Karpas-422 (cell line): ENCODE measurements at regions not wholly inside any gene's neighbourhood (a gene's known extent, or its start where the extent isn't known, plus 50 kb on each side); places are given as distances from the start of the nearest gene placed in this dataset.

Experiments used
- DNase-seq: peaks from one replicate; pipeline ENCODE4 v3.0.0-alpha.2; 2015
- H2AFZ ChIP-seq: fragments of 200-600 bp; sonication (generic); 2 replicates; pipeline ENCODE4 v1.6.1; 2014; ENCODE audit warnings: antibody characterized with exemption, low read length, mixed read lengths
- H3K27ac ChIP-seq: fragments of 200-600 bp; sonication (generic); 2 replicates; pipeline ENCODE4 v1.5.1; 2014; ENCODE audit warnings: mild to moderate bottlenecking, low read length, moderate library complexity
- H3K27me3 ChIP-seq: fragments of 200-600 bp; sonication (generic); 2 replicates; pipeline ENCODE4 v1.6.1; 2014; ENCODE audit warnings: low read length, mixed read lengths
- H3K36me3 ChIP-seq: fragments of 200-600 bp; sonication (generic); 2 replicates; pipeline ENCODE4 v1.6.1; 2014; ENCODE audit warnings: low read length, mixed read lengths; ENCODE audit not compliant: insufficient read depth
- H3K4me1 ChIP-seq: fragments of 200-600 bp; sonication (generic); 2 replicates; pipeline ENCODE4 v1.6.1; 2014; ENCODE audit warnings: mild to moderate bottlenecking, low read length, mixed read lengths
- H3K4me2 ChIP-seq: fragments of 200-600 bp; sonication (generic); 2 replicates; pipeline ENCODE4 v1.6.1; 2014; ENCODE audit warnings: low read length, low read depth, mild to moderate bottlenecking; ENCODE audit not compliant: poor library complexity, severe bottlenecking
- H3K4me3 ChIP-seq: fragments of 200-600 bp; sonication (generic); 2 replicates; pipeline ENCODE4 v1.5.1; 2014; ENCODE audit warnings: mild to moderate bottlenecking, antibody characterized with exemption, low read length, mixed read lengths
- H3K79me2 ChIP-seq: fragments of 200-600 bp; sonication (generic); 2 replicates; pipeline ENCODE4 v1.6.1; 2014; ENCODE audit warnings: mild to moderate bottlenecking, low read length, mixed read lengths
- H3K9ac ChIP-seq: fragments of 200-600 bp; sonication (generic); 2 replicates; pipeline ENCODE4 v1.6.0; 2014; ENCODE audit warnings: low read length
- H3K9me2 ChIP-seq: fragments of 200-600 bp; sonication (generic), shearing (Covaris generic); replicated peaks from 2 replicates; pipeline ENCODE4 v1.6.0; 2014; ENCODE audit warnings: mild to moderate bottlenecking, low read length, moderate library complexity; ENCODE audit not compliant: insufficient read depth
- H3K9me3 ChIP-seq: fragments of 300-700, 200-600 bp; sonication (generic); 2 replicates; pipeline ENCODE4 v1.6.1; 2014; ENCODE audit warnings: low read length, mixed read lengths
- H4K20me1 ChIP-seq: fragments of 200-600 bp; sonication (generic); 2 replicates; pipeline ENCODE4 v1.6.1; 2014; ENCODE audit warnings: mild to moderate bottlenecking, antibody characterized with exemption, low read length, low read depth; ENCODE audit not compliant: insufficient read depth

DNA sequence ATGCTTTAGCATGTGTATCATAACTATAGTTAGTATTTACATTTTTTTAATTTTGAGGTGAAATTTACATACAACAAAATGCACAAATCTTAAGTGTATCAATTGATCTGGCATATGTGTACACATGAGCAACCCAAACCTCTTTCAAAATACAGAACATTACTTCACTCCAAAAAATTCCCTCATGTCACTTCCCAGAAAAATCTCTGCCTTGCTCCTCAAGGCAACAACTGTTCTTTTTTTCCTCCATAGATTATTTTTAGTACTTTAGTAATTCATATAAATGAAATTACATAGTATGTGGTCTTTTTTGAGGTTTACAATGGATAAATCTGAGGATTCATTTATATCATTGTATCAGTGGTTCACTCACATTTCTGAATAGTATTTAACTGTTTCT, 84.9 kb downstream of the TRIM42 start:
- DNase-seq = no peak
- no peak overlapping the region for H2AFZ ChIP-seq
- H3K27me3 ChIP-seq = no peaks in the 10 kb centered on the region
- H3K79me2 ChIP-seq = no peaks in the 10 kb centered on the region
- no peak overlapping the region for H3K4me3 ChIP-seq
- H3K9me2 ChIP-seq = no peaks in the 10 kb centered on the region
- no peaks in the 10 kb centered on the region for H3K9me3 ChIP-seq
- H3K9ac ChIP-seq = no peak overlapping the region
- H3K4me2 ChIP-seq = no peak overlapping the region
- no peaks in the 10 kb centered on the region for H3K36me3 ChIP-seq
- H4K20me1 ChIP-seq = no peaks in the 10 kb centered on the region
- H3K27ac ChIP-seq = no peak overlapping the region
- peaks cover 11% of the 10 kb centered on the region for H3K4me1 ChIP-seq

DNA sequence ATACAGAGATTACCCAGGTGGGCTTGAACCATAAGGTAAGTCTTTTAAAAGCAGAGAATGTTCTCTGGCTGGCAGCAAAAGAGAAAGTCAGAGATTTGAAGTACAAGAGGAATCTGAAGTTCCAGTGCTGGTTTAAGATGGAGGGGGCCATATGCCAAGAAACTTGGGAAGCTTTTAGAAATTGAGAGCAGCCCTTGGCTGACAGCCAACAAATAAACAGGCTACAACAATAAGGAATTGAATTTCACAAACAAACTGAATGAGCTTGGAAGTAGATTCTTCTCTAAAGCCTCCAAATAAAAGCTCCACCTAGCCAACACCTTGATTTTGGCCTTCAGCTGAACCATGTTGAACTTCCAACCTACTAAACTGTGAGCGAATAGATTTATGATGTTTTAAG, 85.7 kb downstream of the TRIM42 start:
- no peak overlapping the region for H3K27ac ChIP-seq
- no peak overlapping the region for H3K4me3 ChIP-seq
- no peak overlapping the region for H3K9ac ChIP-seq
- H3K9me2 ChIP-seq = no peaks in the 10 kb centered on the region
- no peak overlapping the region for H3K4me2 ChIP-seq
- no peaks in the 10 kb centered on the region for H3K27me3 ChIP-seq
- DNase-seq = no peak
- H4K20me1 ChIP-seq = no peaks in the 10 kb centered on the region
- H3K36me3 ChIP-seq = no peaks in the 10 kb centered on the region
- no peaks in the 10 kb centered on the region for H3K79me2 ChIP-seq
- H3K9me3 ChIP-seq = no peaks in the 10 kb centered on the region
- H3K4me1 ChIP-seq = peaks cover 11% of the 10 kb centered on the region
- H2AFZ ChIP-seq = no peak overlapping the region

DNA sequence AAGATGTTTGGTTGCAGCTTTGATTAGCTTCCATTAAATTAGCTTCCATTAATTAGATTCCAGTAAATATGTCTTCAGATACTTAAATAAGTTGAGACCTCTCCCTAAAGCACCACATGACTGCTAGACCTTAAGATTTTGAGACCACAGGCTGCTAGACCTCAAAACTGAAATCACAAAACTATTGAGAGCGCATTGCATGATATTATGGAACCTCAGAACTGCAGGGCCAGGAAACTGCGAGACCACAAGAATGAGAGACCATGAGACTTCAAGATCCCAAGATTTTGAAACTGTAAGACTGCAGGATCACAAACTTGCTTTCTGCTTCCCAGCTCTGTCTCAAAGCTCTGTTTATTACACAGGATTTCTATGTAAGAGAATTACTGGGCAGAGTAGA, 87.4 kb downstream of the TRIM42 start:
- H3K79me2 ChIP-seq = no peaks in the 10 kb centered on the region
- H3K27ac ChIP-seq = no peak overlapping the region
- H3K4me2 ChIP-seq = no peak overlapping the region
- no peaks in the 10 kb centered on the region for H3K36me3 ChIP-seq
- H2AFZ ChIP-seq = no peak overlapping the region
- H3K4me3 ChIP-seq = no peak overlapping the region
- H4K20me1 ChIP-seq = no peaks in the 10 kb centered on the region
- no peaks in the 10 kb centered on the region for H3K9me3 ChIP-seq
- no peaks in the 10 kb centered on the region for H3K27me3 ChIP-seq
- H3K9ac ChIP-seq = no peak overlapping the region
- no peak for DNase-seq
- peaks cover 11% of the 10 kb centered on the region for H3K4me1 ChIP-seq
- no peaks in the 10 kb centered on the region for H3K9me2 ChIP-seq

DNA sequence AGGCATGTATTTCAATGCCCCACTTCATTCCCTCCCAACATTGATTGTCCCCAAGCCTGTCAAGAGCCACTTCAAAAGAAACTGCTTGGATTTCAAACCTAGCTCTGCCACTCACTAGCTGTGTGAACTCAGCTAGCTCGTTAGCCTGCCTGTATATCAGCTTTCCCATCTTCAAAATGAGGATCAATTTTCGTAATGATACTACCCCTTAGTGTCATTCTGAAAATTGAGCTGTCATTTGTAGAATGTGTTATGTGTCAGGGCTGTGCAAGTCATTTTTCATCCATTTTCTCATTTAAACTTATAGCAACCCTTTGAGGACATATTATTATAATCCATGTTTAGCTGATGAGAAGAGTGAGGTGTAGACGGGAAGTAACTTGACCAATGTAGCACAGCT, 88.6 kb downstream of the TRIM42 start:
- no peak overlapping the region for H3K4me3 ChIP-seq
- H3K4me2 ChIP-seq = no peak overlapping the region
- no peak overlapping the region for H3K9ac ChIP-seq
- H4K20me1 ChIP-seq = no peaks in the 10 kb centered on the region
- no peaks in the 10 kb centered on the region for H3K79me2 ChIP-seq
- H3K27me3 ChIP-seq = no peaks in the 10 kb centered on the region
- H3K27ac ChIP-seq = no peak overlapping the region
- H3K4me1 ChIP-seq = peaks cover 3% of the 10 kb centered on the region
- H3K36me3 ChIP-seq = no peaks in the 10 kb centered on the region
- no peak for DNase-seq
- H3K9me3 ChIP-seq = no peaks in the 10 kb centered on the region
- H3K9me2 ChIP-seq = no peaks in the 10 kb centered on the region
- no peak overlapping the region for H2AFZ ChIP-seq

DNA sequence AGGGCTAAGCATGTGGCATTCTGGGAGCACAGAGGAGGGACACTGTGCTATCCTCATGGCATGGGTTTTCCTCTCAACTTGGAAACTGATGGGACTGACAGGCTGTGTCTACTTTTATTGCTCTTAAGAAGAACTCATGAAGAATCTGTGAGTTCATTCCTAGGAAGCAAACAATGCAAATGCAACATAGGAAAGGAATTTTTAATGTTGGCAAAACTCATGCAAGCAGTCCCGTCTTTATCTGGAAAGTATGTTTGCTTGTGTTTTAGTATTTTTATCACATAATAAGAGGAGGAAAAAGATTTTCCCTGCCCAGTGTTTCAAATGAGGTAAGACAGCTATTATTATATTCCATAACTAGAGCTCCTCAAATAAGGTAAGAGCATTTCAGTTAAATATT, 89.7 kb downstream of the TRIM42 start:
- no peak overlapping the region for H2AFZ ChIP-seq
- H3K27ac ChIP-seq = no peak overlapping the region
- H3K9me3 ChIP-seq = no peaks in the 10 kb centered on the region
- H3K27me3 ChIP-seq = no peaks in the 10 kb centered on the region
- H3K79me2 ChIP-seq = no peaks in the 10 kb centered on the region
- no peak overlapping the region for H3K9ac ChIP-seq
- no peak overlapping the region for H3K4me2 ChIP-seq
- H3K36me3 ChIP-seq = no peaks in the 10 kb centered on the region
- no peaks in the 10 kb centered on the region for H4K20me1 ChIP-seq
- H3K9me2 ChIP-seq = no peaks in the 10 kb centered on the region
- no peak for DNase-seq
- no peak overlapping the region for H3K4me3 ChIP-seq
- no peaks in the 10 kb centered on the region for H3K4me1 ChIP-seq

DNA sequence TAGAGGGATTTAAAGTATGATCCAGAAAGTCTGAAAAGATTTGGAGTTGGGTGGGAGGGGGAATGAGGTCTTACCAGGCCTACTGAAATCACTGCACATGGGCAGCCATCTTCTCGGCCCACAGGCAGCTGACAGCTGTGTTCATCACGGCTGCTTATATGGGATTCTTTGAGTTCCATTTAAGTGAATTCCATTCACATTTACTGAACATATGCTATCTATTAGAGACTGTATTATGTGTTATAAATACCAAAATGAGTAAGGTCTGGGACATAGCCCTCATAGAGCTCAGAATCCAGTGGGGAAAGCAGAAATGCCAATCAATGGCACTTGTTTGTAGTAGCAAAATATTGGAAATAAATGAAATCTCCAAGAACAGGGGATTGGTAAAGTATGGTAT, 91.1 kb downstream of the TRIM42 start:
- H4K20me1 ChIP-seq = no peaks in the 10 kb centered on the region
- no peaks in the 10 kb centered on the region for H3K4me1 ChIP-seq
- no peak for DNase-seq
- H3K4me2 ChIP-seq = no peak overlapping the region
- H3K4me3 ChIP-seq = no peak overlapping the region
- no peak overlapping the region for H2AFZ ChIP-seq
- H3K79me2 ChIP-seq = no peaks in the 10 kb centered on the region
- no peaks in the 10 kb centered on the region for H3K36me3 ChIP-seq
- H3K9me2 ChIP-seq = no peaks in the 10 kb centered on the region
- no peak overlapping the region for H3K27ac ChIP-seq
- H3K9me3 ChIP-seq = no peaks in the 10 kb centered on the region
- H3K27me3 ChIP-seq = no peaks in the 10 kb centered on the region
- no peak overlapping the region for H3K9ac ChIP-seq

DNA sequence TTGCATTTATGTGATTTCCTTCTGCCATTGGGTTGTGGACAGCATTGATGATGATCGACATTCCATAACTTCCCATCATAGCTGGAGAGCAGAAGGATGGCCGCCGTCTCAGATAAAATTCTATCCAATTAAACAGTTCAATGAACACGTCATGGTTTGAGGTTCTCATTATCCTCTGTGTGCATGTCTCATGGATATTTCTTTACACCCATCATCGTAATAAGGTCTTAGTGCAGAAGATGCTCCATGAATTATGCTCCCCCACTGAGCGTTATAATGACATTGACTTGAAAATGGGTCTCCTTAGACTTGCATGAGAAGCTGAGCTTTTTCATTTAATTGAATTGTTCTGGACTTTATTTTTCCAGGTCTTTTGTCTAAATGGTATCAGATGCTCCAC, 92.1 kb downstream of the TRIM42 start:
- DNase-seq = no peak
- H3K4me1 ChIP-seq = no peaks in the 10 kb centered on the region
- no peaks in the 10 kb centered on the region for H3K9me2 ChIP-seq
- H3K9me3 ChIP-seq = no peaks in the 10 kb centered on the region
- H2AFZ ChIP-seq = no peak overlapping the region
- no peaks in the 10 kb centered on the region for H3K79me2 ChIP-seq
- no peaks in the 10 kb centered on the region for H4K20me1 ChIP-seq
- no peaks in the 10 kb centered on the region for H3K27me3 ChIP-seq
- H3K4me2 ChIP-seq = no peak overlapping the region
- no peaks in the 10 kb centered on the region for H3K36me3 ChIP-seq
- no peak overlapping the region for H3K4me3 ChIP-seq
- no peak overlapping the region for H3K9ac ChIP-seq
- H3K27ac ChIP-seq = no peak overlapping the region

DNA sequence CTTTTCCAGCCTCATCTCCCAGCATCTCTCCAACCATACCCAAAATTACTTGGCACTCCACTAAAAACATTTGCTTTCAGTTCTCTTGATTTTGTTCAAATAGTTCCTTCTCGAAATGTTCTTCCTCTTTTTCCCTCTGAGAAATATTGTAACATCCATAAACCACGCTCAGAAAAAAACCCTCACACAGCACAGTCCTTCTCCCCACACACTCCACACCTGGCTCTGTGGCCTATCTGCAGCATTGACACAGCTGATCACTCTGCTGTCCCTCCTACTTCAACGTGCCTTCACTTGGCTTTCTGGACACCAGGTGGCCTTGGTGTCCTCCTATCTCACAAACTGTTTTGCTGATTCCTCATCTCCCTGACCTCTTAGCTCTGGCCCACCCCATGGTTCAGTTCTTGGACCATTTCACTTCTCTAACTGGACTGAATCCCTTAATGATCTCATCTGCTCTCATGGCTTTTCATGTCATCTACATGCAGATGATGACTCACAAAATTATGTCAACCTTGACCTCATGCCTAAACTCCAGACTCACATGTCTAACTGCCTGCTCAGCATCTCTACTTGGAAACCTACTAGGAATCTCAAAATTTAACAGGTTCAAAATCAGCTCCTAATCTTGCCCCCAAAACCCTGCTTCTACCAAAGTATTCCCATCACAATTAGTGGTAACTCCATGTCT, 93.3 kb downstream of the TRIM42 start:
- Histone ChIP-seq H3K79me2 (no peaks in the 10 kb centered on the region), H3K36me3 (no peaks in the 10 kb centered on the region), H3K27ac (no peak overlapping the region), H3K27me3 (no peaks in the 10 kb centered on the region), H4K20me1 (no peaks in the 10 kb centered on the region), H3K4me1 (no peaks in the 10 kb centered on the region), H3K9me2 (no peaks in the 10 kb centered on the region), H3K9me3 (no peaks in the 10 kb centered on the region), H3K4me2 (no peak overlapping the region), H2AFZ (no peak overlapping the region), H3K9ac (no peak overlapping the region), H3K4me3 (no peak overlapping the region)
- no peak for DNase-seq
